GM23338 (cell line): ENCODE measurements at regions not wholly inside any gene's neighbourhood (a gene's known extent, or its start where the extent isn't known, plus 50 kb on each side); places are given as distances from the start of the nearest gene placed in this dataset.

Experiments used
- JUNB ChIP-seq: IDR thresholded peaks from one replicate; pipeline ENCODE4 v1.6.1; 2016; ENCODE audit warnings: antibody characterized with exemption; ENCODE audit not compliant: unreplicated experiment
- REST ChIP-seq: IDR thresholded peaks from one replicate; pipeline ENCODE4 v1.6.1; 2018; ENCODE audit warnings: antibody characterized with exemption; ENCODE audit not compliant: unreplicated experiment
- ZNF114 ChIP-seq: fragments of 250-450 bp; sonication (Bioruptor Pico); IDR thresholded peaks from 2 replicates; pipeline ENCODE4 v1.5.0; 2020; ENCODE audit warnings: mild to moderate bottlenecking, moderate library complexity
- ZNF462 ChIP-seq: fragments of 250-450 bp; sonication (Bioruptor Pico); IDR thresholded peaks from 2 replicates; pipeline ENCODE4 v1.5.0; 2020; ENCODE audit warnings: mild to moderate bottlenecking, moderate library complexity

- no peak for TF ChIP-seq ZNF462 (CRISPR knock-in tag)
- no peak for TF ChIP-seq JUNB
- TF ChIP-seq ZNF114 (CRISPR knock-in tag): no peak
- no peak for TF ChIP-seq REST
Observed at GRCh38 chr2:219701847-219702634, 74.6 kb downstream of the SLC4A3 start (continued).
